ENCODE measurements at regions not wholly inside any gene's neighbourhood (a gene's known extent, or its start where the extent isn't known, plus 50 kb on each side); places are given as distances from the start of the nearest gene placed in this dataset.

GRCh38 chr5:56760723-56761122, 54.6 kb upstream of the MAP3K1 start:
- TF ChIP-seq POLR2A (IDR thresholded peaks at IDR 0.05; ENCODE audit: low read depth, low read length) = no peak
- TF ChIP-seq POLR2AphosphoS5 (IDR thresholded peaks at IDR 0.05; ENCODE audit: low read depth, low read length) = no peak
- no peak for TF ChIP-seq TAF1 (IDR thresholded peaks at IDR 0.05; ENCODE audit: borderline replicate concordance, low read depth, low read length)
